GM21360 (cell line): ENCODE measurements at regions not wholly inside any gene's neighbourhood (a gene's known extent, or its start where the extent isn't known, plus 50 kb on each side); places are given as distances from the start of the nearest gene placed in this dataset.
"Not testable (repeated sequence)": the region's sequence is repeated elsewhere in the genome, so short reads cannot be mapped to it uniquely, and the experiment has no call there.

Source experiments
- ATAC-seq: cut with Tn5 transposase; IDR thresholded peaks from one replicate; pipeline ENCODE4 v1.9.1; 2021; ENCODE audit warnings: mild to moderate bottlenecking, moderate library complexity; ENCODE audit not compliant: unreplicated experiment

DNA sequence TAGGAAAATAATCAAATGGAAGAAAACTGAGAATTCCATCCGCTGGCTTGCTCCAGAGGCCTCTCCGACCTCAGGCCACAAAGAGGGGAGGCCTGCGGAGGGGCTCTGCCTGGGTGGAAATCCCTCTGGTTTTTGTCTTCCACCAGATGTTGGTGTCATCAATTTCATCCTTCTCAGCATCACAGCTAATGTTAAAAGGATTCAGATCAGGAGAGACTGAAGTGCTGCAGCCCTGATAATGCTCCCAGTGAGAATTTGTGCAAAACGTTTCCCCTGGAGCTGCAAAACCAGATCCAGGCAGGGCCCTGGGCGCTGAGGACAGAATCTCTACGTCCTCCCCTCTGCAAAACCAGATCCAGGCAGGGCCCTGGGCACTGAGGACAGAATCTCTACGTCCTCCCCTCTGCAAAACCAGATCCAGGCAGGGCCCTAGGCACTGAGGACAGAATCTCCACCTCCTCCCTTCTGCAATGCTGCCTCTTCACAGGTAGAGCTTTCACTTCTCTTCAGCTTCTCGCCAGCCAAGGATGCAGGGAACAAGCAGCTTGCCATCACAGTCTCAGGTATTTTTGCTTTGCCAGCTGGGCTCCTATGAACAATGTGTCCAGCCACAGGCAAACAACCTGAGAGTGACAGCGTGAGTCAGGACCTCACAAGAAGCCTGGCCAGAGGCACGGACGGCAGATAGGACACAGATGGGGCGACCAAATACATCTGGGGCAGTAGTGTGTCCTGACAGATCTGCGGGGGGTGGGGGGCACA, 81.2 kb downstream of the TMEM18 start:
- no peak for ATAC-seq

DNA sequence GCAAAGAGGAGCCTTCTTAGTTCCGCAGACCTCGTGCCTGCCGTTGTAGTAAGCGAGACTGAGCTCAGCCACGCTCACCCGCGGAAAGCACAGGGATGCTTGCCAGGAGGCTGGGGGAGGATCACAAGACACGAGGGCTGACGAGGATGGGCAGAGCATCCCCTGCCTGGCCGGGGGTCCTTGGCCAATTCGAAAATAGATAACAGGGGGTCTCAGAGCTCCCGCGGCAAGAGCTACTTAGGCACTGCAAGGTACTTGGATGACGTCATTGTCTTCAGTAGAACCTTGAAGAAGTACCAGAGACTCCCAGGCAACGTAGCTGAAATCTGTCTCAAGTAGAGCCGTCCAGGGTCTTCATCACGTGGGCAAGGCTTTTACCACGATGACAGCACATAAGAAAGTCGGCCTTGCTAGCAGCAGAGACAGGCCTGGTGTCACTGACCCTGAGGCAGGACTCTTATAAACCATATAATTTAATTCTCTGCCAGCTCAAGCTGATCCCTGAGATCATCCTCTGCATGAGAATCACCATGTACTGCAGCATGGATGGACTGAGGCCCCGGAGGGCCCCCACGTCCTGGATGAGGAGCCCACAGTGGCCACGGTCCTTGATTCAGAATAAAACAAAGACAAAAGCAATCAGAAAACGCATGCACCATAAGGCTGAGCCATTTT, 81.9 kb downstream of the TMEM18 start:
- ATAC-seq = no peak

DNA sequence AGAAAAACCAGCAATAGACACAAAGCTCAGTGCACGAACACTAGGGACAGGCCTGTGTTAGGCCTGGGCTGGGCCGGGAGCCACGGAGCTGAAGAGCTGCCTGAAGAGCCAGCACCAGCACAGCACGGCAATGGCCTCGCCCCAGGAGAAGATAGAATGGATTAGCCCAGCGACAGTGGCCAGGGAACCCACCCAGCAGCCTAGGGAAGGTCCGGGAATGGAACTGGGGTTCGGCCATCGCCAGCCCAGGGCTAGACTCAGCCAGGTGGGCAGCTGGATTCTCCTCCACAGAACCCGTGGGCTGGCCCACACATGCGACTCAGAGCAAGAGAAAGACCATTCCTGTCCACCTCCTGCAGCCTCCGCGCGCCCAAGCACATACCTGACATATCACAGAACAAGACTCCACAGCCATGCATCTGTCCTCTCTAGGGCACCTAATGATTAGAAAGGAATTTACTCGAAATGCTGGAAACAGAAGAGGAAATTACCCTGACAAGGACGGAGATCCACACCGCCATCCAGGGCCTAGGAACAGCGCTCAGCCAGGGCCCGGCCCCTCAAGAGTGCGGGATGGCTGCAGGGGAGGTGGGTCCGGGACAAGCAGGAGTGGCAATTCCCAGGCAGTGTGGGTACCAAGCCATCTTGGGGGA, 82.8 kb downstream of the TMEM18 start:
- no peak for ATAC-seq

DNA sequence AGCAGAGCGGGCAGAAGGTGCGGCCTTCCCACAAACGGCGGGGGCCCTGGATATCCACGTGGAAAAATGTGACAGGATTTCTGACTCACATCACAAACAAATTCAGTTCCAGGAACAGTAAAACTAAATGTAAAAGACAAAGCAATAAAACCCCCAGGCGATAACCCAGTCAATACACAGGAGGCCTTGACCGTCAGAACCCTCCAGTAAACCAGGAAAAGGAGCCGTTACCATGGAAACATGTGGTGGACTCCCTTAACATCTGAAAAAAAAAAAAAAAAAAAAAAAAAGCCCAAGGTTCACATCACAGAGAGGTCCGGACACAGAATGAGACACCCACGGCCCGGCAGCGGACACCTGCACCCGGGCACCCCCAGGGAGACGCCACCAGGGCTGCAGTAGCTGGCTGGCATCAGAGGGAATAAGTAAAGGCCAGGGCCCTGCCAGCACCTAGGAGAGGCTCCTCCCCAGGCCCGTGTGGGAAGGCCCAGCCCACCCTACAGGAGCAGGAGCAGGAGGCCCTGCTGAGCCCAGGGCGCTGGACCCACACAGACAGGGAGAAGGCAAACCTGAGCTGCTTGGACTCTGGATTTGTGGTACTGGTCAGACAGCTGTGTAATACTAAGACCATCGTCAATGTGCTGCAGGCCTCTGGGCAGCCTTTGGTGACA, 83.7 kb downstream of the TMEM18 start:
- no peak for ATAC-seq

DNA sequence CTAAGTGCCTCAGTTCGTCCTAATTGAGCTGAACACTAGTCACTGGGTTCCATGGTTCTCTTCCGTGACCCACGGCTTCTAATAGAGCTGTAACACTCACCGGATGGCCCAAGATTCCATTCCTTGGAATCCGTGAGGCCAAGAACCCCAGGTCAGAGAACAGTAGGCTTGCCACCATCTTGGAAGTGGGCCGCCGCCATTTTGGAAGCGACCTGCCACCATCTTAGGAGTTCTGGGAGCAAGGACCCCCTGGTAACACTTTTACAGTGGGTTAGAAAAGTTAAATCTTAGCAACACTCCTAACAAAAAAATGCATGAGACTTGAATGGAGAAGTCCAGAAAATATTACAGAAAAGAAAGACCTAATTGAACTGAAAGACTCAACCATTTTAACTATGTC, 84.5 kb downstream of the TMEM18 start:
- ATAC-seq = no peak

DNA sequence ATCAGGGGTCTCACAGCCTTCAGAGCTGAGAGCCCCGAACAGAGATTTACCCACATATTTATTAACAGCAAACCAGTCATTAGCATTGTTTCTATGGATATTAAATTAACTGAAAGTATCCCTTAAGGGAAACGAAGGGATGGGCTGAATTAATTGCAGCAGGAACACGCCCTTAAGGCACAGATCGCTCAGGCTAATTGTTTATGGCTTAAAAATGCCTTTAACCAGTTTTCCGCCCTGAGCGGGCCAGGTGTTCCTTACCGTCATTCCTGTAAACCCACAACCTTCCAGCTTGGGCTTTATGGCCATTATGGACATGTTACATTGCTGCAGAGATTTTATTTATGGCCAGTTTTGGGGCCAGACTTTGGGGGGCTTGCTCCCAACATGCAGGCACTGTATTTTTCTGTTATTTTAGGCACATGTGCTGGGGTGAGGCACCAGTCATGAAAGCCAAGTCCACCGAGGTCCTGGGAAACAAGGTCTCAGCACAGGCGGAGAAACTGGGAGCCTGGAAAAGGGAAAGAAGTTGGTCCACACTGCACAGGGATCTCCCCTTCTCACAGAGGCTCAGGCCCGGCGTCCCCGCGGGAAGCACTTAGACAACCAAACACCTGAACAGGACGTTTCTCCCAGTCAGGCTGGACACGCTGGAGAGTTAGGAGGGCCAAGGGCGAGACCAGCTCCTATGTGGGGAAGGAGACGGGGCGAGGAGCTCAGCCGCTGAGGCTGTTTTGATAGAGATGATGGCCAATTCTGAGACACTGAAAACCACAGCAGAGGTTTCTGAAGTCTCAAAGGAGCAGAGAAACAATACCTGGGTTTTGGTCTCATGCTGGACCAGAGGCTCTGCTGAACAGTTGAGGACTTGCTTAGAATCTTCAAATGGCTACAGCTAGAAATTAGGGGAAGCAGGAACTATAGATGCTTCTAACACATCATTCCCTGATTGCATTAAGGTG, 86.7 kb downstream of the TMEM18 start:
- no peak for ATAC-seq

DNA sequence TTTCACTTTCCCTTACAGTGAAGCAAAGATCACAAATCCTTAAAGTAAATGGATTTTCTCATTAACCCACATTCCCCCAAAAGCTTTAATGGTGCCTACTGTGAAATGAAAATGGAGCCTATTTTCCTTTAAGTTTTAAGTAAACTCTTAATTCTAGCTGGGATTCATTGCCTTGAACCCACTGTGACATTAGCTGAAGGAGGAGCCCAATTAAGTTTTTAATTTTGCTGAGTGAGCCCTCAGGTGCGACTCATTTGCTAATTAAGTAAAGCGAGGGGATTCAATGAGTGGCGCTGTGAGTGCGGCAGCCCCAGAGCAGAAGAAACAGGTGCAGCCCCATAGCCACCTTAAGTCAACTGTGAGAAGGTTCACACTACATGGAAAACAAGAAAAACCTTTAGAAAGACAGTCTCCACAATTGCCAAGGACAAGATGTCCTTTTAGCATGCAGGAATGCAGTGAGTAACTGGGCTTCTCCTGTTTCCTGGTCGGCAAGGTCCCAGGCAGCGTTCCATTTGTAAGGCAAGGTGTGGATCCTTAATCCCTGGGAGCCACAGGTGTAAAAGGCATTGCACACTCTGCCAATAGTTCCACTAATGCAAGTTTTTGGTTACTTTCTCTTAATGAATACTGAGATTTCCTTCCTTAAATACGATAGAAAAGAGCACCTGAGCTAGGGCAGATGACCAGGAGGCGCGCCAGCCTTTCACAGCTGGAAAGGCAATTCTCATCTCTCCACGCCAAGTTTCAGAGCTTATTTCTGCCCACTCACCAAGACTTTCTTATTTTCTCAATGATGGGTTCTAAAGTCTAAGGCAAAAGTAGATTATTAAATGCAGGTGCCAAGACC, 87.7 kb downstream of the TMEM18 start:
- ATAC-seq = no peak

DNA sequence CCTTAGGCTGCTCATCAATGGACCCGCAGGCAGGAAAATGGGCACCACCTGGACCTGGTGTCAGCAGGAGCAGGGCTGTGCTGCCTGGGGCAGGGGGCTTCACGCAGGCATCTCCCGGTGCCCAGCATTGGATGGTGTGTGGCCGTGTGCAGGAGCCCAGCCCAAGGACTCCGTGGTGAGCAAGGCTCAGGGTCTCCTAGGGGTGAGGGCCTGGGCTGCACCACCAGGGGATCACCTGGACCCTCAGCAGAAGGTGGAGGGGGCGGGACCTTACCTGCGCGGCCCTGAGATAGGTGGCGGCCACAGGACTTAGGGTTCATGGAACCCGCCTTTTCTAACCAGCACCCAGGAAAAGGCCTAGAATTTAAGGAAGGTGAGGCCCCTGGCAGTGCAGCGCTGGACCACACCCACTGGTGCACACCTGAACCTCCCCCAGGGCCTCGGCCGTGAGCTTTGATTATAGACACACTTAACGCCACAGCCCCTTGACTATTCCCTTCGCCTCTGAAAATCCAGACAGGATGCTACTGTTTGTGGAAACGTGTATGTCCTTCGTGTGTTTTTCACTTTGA, 89.0 kb downstream of the TMEM18 start:
- no peak for ATAC-seq

DNA sequence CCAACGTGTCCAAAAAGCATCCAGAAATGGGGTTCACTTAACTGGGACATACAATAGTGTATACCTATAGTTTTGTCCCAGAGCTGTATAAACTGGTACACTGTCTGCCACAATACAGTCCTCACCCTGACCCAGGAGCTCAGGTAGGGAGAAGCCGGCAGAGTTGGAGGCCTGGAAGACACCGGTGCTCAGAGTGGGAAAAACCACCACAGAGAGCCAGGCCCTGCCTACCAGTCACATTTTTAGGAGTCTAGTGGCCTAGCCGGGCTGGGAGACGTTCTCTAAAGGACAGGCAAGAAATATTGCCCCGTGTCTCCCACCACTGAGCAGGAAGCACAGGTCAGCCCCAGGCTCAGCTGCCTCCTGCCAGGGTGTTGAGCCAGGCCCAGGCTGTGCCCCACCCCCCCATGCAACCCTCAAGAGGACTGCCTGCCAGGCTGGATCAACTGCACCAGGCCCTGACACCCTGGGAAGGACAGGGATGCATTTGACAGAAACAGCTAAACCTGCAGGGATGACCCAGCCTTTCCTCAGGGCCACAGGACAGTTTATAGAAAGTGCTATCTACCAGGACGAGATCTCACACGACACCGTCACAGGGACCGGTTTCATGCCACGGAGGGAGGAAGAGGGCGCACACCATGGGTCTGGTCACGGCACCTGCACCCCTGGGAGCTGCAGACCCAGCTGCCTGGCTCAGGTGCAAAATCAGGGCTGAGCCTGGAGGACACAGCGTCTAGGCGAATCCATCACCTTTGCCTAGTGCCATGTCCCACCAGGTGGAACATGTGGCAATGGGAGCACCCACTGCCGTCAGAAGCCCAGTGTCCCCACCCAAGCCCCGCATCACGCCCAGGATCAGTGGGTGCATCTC, 89.9 kb downstream of the TMEM18 start:
- no peak for ATAC-seq

DNA sequence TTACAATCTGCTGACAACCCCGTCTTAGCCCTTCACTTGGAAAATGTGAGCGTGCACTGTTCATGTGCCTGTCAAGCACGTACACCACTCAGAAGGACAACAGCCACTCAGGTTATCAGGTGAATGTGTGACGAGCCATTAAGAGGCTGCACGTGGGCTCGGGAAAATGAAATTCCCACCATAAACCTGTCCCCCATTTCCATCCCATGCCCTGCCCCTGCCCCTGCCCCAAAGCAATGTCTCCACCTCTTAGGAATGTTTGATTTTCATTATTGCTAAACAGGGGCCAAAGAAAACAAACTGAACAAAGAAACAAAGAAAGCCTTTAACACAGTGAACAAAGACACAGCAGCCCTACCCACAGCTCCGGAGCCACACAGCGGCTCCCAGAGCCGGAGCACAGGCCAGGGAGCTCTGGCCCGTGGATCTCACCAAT, 90.5 kb downstream of the TMEM18 start:
- ATAC-seq = no peak

DNA sequence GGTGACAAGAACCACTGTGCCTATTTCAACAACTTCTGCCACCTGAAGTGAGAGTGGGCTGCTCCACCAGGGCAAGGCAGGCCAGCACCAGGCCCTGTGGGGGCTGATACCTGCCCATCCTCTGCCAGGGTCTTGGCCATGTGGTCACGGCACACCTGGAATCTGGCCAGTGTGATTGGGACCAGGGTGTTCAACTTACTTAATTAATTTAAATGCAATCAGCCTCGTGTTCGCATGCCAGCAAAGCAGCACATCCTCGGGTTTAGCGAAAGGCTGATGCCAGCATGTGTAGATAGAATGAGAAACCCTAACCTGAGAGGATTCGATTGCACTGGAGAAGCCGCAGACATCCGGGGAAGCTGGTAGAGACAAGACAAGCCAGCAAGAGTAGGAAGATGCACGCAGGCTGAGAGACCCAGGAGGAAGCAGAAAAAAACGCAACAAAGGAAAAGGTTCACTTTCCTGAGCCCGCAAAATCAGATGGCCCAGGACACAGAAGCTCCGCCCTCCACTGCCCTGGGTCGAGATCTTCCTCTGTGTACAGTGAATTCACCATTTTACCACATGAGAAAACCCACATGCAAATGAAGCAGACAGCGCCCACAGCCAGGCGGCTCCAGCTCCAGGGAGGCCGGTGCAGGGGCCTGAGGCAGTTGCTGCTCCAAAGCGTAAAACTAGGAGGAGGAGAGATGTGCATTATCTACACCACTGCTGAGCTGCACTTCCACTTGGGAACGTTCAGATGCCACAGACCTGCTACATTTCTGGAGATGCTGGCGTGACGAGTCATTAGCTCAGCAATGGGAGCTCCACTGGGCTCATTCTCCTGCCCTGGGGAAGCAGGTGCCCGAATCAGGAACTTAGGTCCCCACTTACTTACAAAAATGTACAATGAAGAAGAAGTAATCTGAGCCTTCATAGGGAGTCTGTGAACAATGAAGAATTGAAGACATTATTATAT, 92.1 kb downstream of the TMEM18 start:
- peak; percentile 99 for ATAC-seq

DNA sequence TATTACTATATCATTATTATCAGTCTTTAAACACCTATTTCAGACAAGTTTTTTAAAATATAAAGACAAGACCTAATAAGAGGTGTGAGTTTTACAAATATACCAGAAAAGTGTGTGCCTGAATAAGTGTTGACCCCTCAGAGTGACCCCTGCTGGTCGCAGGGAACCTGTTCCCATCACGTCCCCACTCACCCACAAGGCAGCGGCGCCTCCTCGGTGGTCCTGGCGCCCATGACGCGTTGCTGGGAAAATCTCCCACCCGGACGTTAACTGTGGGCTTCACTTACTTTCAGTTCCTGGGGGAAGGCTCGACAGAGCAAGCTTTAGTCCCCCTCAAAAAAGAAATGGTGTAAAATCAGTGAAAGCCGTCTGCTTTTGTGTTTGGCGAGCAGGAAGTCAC, 93.5 kb downstream of the TMEM18 start:
- ATAC-seq = no peak

DNA sequence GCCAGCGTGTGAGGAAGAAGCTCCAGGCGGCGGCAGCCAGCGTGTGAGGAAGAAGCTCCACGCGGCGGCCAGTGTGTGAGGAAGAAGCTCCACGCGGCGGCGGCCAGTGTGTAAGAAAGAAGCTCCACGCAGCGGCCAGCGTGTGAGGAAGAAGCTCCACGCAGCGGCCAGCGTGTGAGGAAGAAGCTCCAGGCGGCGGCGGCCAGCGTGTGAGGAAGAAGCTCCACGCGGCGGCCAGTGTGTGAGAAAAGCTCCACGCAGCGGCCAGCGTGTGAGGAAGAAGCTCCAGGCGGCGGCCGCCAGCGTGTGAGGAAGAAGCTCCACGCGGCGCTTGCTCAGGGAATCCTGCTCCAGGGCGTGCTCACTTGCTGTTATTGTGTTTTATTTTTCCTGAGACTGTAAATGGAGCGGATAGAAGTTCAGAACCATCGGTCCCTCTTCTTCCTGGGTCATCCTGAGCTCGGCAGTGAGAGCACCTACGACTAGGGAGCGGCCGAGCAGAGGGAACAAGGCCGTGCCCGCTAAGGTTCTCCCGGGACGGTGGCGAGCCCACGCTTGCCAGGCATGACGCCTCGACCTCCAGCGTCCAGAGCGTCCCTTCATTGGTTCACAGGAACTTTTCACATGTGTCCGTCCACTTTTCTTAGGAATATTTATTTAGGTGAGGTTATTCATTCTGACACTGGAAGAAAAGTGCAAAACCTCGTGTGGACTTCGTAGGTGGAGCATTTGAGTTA, 94.2 kb downstream of the TMEM18 start:
- ATAC-seq = no peak

DNA sequence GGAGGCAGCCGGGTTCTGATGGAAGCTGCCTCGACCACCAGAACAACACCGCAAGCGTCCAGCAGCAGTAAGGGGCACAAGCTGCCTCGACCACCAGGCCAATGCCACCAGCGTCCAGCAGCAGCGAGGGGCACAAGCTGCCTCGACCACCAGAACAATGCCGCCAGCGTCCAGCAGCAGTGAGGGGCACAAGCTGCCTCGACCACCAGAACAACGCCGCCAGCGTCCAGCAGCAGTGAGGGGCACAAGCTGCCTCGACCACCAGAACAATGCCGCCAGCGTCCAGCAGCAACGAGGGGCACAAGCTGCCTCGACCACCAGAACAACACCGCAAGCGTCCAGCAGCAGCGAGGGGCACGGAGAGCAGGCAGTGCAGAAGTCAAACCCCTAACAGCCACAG, 94.9 kb downstream of the TMEM18 start:
- ATAC-seq = not testable (repeated sequence)

DNA sequence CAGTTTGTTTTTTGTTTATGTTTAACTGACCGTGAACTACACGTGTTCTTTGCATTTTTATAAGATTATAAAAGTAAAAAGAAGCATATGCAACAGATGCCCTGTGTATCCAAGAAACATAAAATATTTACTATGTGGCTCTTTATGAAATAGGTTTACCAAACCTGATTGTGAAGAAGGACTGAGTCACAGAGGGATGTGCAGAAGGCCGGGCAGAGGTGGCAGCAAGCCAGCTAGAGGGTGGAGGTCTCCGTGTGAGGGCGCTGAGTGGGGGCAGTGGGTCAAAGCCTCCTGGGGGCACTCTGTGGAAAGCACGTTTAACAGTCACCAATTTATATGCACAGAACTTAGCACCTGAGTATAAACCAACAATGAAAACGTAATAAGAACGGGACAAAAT, 97.2 kb downstream of the TMEM18 start:
- no peak for ATAC-seq

DNA sequence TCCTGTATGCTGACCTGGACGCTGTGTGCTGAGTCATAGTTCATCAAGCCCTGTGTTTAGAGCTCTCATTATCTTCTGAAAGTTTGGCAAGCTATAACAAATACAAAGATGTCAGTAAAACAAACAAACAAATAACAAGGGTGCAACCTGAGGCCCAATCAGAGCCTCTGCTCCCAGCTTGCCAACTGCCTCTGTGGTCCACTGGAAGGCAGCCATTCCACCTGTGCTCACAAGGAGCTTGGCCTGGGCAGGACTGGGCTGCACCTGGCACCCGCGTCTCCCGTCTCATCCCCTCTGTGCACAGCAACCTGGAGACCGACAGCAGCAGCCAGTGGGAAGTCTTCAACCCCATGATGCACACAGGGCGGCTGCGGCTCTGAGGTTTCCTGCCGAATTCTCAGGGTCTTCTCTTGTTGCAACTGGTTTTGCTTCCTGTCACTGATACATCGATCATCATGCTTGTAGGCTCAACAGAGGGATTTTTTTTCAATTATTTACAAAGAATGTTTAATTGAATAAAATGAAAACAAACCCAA, 97.8 kb downstream of the TMEM18 start:
- no peak for ATAC-seq
